ENCODE measurements at regions not wholly inside any gene's neighbourhood (a gene's known extent, or its start where the extent isn't known, plus 50 kb on each side); places are given as distances from the start of the nearest gene placed in this dataset.

DNA sequence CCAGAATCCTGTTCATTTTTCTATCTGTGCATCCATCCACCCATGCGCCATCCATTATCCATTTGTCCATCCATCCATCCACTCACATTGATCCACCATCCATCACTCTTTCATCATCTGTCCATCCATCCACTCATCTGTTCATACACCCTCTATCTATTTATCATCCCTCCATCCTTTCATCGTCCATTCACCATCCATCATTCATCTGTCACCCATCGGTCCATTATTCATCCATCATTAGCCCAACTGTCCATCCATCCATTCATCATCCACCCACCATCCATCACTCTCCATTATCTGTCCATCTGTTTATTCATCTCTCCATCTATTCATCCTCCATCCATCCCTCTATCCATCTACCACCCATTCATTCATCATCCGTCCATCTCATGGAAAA lies 125.7 kb upstream of the TMPRSS2 start (continued):
- TF ChIP-seq, protein P1, sequence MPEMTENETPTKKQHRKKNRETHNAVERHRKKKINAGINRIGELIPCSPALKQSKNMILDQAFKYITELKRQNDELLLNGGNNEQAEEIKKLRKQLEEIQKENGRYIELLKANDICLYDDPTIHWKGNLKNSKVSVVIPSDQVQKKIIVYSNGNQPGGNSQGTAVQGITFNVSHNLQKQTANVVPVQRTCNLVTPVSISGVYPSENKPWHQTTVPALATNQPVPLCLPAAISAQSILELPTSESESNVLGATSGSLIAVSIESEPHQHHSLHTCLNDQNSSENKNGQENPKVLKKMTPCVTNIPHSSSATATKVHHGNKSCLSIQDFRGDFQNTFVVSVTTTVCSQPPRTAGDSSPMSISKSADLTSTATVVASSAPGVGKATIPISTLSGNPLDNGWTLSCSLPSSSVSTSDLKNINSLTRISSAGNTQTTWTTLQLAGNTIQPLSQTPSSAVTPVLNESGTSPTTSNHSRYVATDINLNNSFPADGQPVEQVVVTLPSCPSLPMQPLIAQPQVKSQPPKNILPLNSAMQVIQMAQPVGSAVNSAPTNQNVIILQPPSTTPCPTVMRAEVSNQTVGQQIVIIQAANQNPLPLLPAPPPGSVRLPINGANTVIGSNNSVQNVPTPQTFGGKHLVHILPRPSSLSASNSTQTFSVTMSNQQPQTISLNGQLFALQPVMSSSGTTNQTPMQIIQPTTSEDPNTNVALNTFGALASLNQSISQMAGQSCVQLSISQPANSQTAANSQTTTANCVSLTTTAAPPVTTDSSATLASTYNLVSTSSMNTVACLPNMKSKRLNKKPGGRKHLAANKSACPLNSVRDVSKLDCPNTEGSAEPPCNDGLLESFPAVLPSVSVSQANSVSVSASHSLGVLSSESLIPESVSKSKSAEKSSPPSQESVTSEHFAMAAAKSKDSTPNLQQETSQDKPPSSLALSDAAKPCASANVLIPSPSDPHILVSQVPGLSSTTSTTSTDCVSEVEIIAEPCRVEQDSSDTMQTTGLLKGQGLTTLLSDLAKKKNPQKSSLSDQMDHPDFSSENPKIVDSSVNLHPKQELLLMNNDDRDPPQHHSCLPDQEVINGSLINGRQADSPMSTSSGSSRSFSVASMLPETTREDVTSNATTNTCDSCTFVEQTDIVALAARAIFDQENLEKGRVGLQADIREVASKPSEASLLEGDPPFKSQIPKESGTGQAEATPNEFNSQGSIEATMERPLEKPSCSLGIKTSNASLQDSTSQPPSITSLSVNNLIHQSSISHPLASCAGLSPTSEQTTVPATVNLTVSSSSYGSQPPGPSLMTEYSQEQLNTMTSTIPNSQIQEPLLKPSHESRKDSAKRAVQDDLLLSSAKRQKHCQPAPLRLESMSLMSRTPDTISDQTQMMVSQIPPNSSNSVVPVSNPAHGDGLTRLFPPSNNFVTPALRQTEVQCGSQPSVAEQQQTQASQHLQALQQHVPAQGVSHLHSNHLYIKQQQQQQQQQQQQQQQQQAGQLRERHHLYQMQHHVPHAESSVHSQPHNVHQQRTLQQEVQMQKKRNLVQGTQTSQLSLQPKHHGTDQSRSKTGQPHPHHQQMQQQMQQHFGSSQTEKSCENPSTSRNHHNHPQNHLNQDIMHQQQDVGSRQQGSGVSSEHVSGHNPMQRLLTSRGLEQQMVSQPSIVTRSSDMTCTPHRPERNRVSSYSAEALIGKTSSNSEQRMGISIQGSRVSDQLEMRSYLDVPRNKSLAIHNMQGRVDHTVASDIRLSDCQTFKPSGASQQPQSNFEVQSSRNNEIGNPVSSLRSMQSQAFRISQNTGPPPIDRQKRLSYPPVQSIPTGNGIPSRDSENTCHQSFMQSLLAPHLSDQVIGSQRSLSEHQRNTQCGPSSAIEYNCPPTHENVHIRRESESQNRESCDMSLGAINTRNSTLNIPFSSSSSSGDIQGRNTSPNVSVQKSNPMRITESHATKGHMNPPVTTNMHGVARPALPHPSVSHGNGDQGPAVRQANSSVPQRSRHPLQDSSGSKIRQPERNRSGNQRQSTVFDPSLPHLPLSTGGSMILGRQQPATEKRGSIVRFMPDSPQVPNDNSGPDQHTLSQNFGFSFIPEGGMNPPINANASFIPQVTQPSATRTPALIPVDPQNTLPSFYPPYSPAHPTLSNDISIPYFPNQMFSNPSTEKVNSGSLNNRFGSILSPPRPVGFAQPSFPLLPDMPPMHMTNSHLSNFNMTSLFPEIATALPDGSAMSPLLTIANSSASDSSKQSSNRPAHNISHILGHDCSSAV (CRISPR knock-in tag; IDR thresholded peaks at IDR 0.05; ENCODE audit: borderline replicate concordance), result no peak
- TF ChIP-seq, protein P2, sequence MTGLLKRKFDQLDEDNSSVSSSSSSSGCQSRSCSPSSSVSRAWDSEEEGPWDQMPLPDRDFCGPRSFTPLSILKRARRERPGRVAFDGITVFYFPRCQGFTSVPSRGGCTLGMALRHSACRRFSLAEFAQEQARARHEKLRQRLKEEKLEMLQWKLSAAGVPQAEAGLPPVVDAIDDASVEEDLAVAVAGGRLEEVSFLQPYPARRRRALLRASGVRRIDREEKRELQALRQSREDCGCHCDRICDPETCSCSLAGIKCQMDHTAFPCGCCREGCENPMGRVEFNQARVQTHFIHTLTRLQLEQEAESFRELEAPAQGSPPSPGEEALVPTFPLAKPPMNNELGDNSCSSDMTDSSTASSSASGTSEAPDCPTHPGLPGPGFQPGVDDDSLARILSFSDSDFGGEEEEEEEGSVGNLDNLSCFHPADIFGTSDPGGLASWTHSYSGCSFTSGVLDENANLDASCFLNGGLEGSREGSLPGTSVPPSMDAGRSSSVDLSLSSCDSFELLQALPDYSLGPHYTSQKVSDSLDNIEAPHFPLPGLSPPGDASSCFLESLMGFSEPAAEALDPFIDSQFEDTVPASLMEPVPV (CRISPR knock-in tag; IDR thresholded peaks at IDR 0.05), result no peak
- no peak for TF ChIP-seq SMC3 (IDR thresholded peaks at IDR 0.05; ENCODE audit: low read length)
- TF ChIP-seq POLR2AphosphoS2 (IDR thresholded peaks at IDR 0.05; ENCODE audit: low read depth, low read length), result no peak
- no peak for TF ChIP-seq ZFP82 (CRISPR knock-in tag; IDR thresholded peaks at IDR 0.05; ENCODE audit: borderline replicate concordance)
- TF ChIP-seq, protein P3, sequence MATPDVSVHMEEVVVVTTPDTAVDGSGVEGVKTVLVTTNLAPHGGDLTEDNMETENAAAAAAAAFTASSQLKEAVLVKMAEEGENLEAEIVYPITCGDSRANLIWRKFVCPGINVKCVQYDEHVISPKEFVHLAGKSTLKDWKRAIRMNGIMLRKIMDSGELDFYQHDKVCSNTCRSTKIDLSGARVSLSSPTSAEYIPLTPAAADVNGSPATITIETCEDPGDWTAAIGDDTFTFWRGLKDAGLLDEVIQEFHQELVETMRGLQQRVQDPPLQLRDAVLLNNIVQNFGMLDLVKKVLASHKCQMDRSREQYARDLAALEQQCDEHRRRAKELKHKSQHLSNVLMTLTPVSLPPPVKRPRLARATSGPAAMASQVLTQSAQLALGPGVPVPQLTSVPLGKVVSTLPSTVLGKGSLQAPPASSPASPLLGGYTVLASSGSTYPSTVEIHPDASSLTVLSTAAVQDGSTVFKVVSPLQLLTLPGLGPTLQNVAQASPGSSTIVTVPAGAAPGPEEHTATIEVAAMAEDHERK (CRISPR knock-in tag; IDR thresholded peaks at IDR 0.05; ENCODE audit: low read depth), result no peak
- TF ChIP-seq, protein P4, sequence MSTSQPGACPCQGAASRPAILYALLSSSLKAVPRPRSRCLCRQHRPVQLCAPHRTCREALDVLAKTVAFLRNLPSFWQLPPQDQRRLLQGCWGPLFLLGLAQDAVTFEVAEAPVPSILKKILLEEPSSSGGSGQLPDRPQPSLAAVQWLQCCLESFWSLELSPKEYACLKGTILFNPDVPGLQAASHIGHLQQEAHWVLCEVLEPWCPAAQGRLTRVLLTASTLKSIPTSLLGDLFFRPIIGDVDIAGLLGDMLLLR (CRISPR knock-in tag; IDR thresholded peaks at IDR 0.05), result no peak
- TF ChIP-seq HDAC6 (IDR thresholded peaks at IDR 0.05; ENCODE audit: low read depth, low read length), result no peak

All from HepG2 (cell line).